Chondrocyte (in vitro differentiated cells): ENCODE measurements at regions not wholly inside any gene's neighbourhood (a gene's known extent, or its start where the extent isn't known, plus 50 kb on each side); places are given as distances from the start of the nearest gene placed in this dataset.

ENCODE experiments used
- DNase-seq: peaks from one replicate; pipeline ENCODE4 v3.0.0; 2021; ENCODE audit warnings: mixed read lengths, low spot score
- H3K27ac Mint-ChIP-seq: one replicate; pipeline ENCODE4 v1.8.0; 2021; ENCODE audit warnings: mild to moderate bottlenecking, moderate library complexity, mixed read lengths; ENCODE audit not compliant: unreplicated experiment
- H3K27me3 Mint-ChIP-seq: 2 replicates; pipeline ENCODE4 v1.8.0; 2021; ENCODE audit warnings: low read depth, mixed read lengths
- H3K36me3 Mint-ChIP-seq: 2 replicates; pipeline ENCODE4 v1.8.0; 2021; ENCODE audit warnings: low read depth, mixed read lengths
- H3K4me1 Mint-ChIP-seq: 2 replicates; pipeline ENCODE4 v1.8.0; 2021; ENCODE audit warnings: low read depth, mild to moderate bottlenecking, mixed read lengths
- H3K4me3 Mint-ChIP-seq: one replicate; pipeline ENCODE4 v1.8.0; 2021; ENCODE audit warnings: mild to moderate bottlenecking, moderate library complexity, mixed read lengths; ENCODE audit not compliant: unreplicated experiment
- H3K9me3 Mint-ChIP-seq: 2 replicates; pipeline ENCODE4 v1.8.0; 2021; ENCODE audit warnings: low read depth, mixed read lengths
- TF ChIP-seq, protein P1 (sequence below): fragments of 200-600 bp; sonication (generic); IDR thresholded peaks from 2 replicates; pipeline ENCODE4 v1.5.0; 2021; ENCODE audit warnings: antibody characterized with exemption, mild to moderate bottlenecking, moderate library complexity

DNA sequence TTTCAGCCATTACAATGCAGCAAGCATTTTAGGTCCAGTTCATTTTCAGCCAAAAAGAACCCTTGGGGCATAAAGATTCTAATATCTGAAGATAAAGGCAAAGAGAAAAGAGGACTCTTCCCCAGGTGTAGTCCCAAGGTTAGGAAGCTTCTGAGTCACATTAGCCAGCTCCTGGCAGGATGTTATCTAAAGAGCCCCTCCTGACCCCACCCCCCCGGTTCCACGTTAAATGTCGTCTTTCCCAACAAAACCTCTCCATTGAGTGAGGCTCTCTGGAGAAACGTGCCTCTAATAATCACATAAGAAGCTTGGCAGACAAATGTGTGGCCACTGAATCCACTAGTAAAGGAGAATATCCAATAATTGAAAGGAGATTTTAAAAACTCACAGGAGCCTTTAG lies 267.7 kb downstream of the GALC start:
- Mint-ChIP-seq H3K27me3 (no peaks in the 10 kb centered on the region), H3K4me1 (no peaks in the 10 kb centered on the region), H3K36me3 (no peaks in the 10 kb centered on the region), H3K9me3 (no peaks in the 10 kb centered on the region), H3K4me3 (no peak overlapping the region), H3K27ac (no peak overlapping the region)
- TF ChIP-seq, protein P1, sequence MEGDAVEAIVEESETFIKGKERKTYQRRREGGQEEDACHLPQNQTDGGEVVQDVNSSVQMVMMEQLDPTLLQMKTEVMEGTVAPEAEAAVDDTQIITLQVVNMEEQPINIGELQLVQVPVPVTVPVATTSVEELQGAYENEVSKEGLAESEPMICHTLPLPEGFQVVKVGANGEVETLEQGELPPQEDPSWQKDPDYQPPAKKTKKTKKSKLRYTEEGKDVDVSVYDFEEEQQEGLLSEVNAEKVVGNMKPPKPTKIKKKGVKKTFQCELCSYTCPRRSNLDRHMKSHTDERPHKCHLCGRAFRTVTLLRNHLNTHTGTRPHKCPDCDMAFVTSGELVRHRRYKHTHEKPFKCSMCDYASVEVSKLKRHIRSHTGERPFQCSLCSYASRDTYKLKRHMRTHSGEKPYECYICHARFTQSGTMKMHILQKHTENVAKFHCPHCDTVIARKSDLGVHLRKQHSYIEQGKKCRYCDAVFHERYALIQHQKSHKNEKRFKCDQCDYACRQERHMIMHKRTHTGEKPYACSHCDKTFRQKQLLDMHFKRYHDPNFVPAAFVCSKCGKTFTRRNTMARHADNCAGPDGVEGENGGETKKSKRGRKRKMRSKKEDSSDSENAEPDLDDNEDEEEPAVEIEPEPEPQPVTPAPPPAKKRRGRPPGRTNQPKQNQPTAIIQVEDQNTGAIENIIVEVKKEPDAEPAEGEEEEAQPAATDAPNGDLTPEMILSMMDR, result no peak
- no peak for DNase-seq

DNA sequence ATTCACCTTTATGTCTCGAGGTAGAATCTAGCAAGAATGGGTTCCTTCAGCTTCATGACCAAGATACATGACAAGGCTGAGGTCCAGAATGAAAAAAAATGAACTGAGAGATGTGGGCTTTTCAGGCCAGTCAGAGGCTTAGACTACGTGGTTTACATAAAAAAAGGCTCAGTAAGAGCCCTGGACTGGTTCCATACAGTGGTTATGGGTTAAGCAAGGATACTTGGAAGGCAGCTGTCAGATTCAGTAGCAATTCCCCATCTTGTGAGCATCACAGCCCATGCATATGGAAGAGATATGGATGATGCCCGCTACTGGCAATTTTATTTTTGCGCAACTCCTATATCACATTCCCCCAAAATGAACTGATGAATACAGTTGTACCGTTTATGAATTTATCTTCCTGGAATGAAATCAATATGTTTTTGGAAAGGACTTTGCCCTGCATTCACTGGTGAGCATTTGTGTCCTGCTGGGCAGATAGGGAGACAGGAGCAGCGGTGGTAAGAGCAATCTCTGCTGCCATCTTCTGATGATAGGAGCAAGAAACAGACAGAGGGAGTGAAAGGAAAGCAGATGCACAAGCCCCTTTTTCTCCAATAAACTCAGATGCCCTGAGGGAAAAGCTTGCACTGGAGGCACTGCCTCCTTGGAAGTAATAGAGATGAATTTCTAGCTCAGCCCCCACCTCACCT lies 280.4 kb downstream of the GALC start:
- H3K27ac Mint-ChIP-seq, result no peak overlapping the region
- no peak overlapping the region for H3K4me3 Mint-ChIP-seq
- no peaks in the 10 kb centered on the region for H3K9me3 Mint-ChIP-seq
- no peak for DNase-seq
- no peaks in the 10 kb centered on the region for H3K27me3 Mint-ChIP-seq
- H3K4me1 Mint-ChIP-seq, result no peaks in the 10 kb centered on the region
- H3K36me3 Mint-ChIP-seq, result no peaks in the 10 kb centered on the region
- TF ChIP-seq, protein P1, result no peak

DNA sequence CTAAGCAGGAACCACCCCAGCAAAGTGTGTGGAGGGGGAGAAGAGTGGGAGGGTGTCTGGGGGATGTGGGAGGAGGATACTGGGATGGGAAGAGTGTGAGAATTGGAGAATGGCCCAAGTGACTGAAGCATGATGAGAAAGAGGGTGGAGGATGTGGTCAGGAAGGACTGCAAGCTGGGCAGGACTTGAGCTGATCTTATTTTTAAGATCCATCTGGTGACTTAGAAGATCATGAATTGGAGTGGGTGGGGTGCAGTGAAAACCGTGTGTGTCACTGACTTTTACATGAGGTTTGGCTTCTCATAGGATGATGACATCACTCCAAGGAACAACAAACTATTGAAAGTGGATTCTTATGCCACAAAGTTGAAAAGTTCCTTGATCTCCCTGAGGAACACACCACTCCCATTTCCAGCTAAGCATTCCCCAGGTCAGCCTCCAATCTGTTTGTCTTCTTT lies 287.5 kb downstream of the GALC start:
- Mint-ChIP-seq H3K9me3 (peaks cover 21% of the 10 kb centered on the region), H3K4me3 (no peak overlapping the region), H3K36me3 (no peaks in the 10 kb centered on the region), H3K4me1 (no peaks in the 10 kb centered on the region), H3K27me3 (no peaks in the 10 kb centered on the region), H3K27ac (no peak overlapping the region)
- TF ChIP-seq, protein P1, result no peak
- DNase-seq, result no peak

DNA sequence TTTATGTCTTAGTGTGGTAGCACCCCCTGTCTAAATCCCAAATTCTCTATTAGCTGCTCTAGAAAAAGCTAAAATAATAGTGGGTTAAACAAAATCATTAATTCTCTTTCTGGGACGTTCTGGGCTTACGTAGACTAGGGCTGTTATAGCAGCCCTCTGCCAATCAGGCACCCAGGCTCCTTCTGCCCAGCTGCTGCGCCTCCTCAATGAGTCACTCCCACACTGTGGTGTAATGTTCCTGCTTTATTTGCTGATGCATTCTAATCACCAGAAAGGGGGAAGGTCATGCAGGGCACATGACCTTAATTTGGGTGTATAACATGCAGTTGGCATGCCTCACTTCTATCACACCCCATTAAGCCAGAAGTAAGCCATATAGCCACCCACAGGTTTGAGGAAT lies 294.5 kb downstream of the GALC start:
- DNase-seq, result no peak
- H3K4me3 Mint-ChIP-seq, result no peak overlapping the region
- TF ChIP-seq, protein P1, result no peak
- no peak overlapping the region for H3K27ac Mint-ChIP-seq
- H3K27me3 Mint-ChIP-seq, result no peaks in the 10 kb centered on the region
- H3K9me3 Mint-ChIP-seq, result peaks cover 7% of the 10 kb centered on the region
- H3K36me3 Mint-ChIP-seq, result no peaks in the 10 kb centered on the region
- H3K4me1 Mint-ChIP-seq, result no peaks in the 10 kb centered on the region

DNA sequence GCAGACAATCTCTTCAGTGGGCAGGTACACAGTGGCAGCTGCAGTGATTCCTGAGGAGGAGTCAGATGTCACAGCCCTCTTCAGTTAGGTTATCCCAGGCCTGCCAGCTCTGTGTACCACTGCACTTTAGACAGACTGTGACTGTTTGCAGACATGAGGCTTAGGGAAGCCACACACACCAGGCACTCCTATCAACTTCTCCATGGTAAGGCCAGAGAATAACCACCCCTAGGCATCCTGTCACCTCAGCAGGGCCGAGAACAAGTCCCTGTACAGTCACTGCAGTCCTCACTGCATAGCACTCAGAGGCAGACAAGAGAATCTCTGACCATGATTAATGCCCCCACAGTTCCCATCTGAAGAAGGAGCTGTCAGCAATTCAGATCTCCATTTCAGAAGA lies 296.5 kb downstream of the GALC start:
- peaks cover 3% of the 10 kb centered on the region for H3K9me3 Mint-ChIP-seq
- H3K27me3 Mint-ChIP-seq, result no peaks in the 10 kb centered on the region
- H3K36me3 Mint-ChIP-seq, result no peaks in the 10 kb centered on the region

More for the DNA sequence above, 296.5 kb downstream of the GALC start:
- no peak overlapping the region for H3K4me3 Mint-ChIP-seq
- H3K27ac Mint-ChIP-seq, result no peak overlapping the region
- H3K4me1 Mint-ChIP-seq, result no peaks in the 10 kb centered on the region
- TF ChIP-seq, protein P1, result no peak
- DNase-seq, result no peak
